DOHH2 (cell line): ENCODE measurements at regions not wholly inside any gene's neighbourhood (a gene's known extent, or its start where the extent isn't known, plus 50 kb on each side); places are given as distances from the start of the nearest gene placed in this dataset.

ENCODE experiments used
- H3F3A ChIP-seq: fragments of 200-600 bp; sonication (generic), shearing (Covaris generic); 2 replicates; pipeline ENCODE4 v1.6.0; 2016; ENCODE audit warnings: antibody characterized with exemption, mild to moderate bottlenecking; ENCODE audit not compliant: control insufficient read depth, insufficient read depth
- H3K27ac ChIP-seq: fragments of 200-600 bp; sonication (generic); 2 replicates; pipeline ENCODE4 v1.5.1; 2014; ENCODE audit warnings: low read depth, mild to moderate bottlenecking, low read length, moderate library complexity
- H3K27me3 ChIP-seq: fragments of 200-600 bp; sonication (generic); 2 replicates; pipeline ENCODE4 v1.6.1; 2014; ENCODE audit warnings: mild to moderate bottlenecking, low read length, mixed read lengths; ENCODE audit not compliant: control insufficient read depth
- H3K36me3 ChIP-seq: fragments of 200-600 bp; sonication (generic); 2 replicates; pipeline ENCODE4 v1.6.1; 2014; ENCODE audit warnings: mild to moderate bottlenecking, low read length, moderate library complexity, mixed read lengths; ENCODE audit not compliant: control insufficient read depth
- H3K4me1 ChIP-seq: fragments of 200-600 bp; sonication (generic); 2 replicates; pipeline ENCODE4 v1.6.1; 2014; ENCODE audit warnings: mild to moderate bottlenecking, low read length, mixed read lengths; ENCODE audit not compliant: control insufficient read depth
- H3K4me2 ChIP-seq: fragments of 200-600 bp; sonication (generic); 2 replicates; pipeline ENCODE4 v1.6.0; 2014; ENCODE audit warnings: mild to moderate bottlenecking, low read length, moderate library complexity
- H3K4me3 ChIP-seq: fragments of 200-600 bp; sonication (generic); 2 replicates; pipeline ENCODE4 v1.5.1; 2014; ENCODE audit warnings: mild to moderate bottlenecking, low read length, mixed read lengths
- H3K79me2 ChIP-seq: fragments of 200-600 bp; sonication (generic); 2 replicates; pipeline ENCODE4 v1.6.1; 2014; ENCODE audit warnings: mild to moderate bottlenecking, low read length, mixed read lengths; ENCODE audit not compliant: control insufficient read depth
- H3K9me2 ChIP-seq: fragments of 200-600 bp; sonication (generic); replicated peaks from 2 replicates; pipeline ENCODE4 v1.6.1; 2014; ENCODE audit warnings: mild to moderate bottlenecking, low read length, mixed read lengths; ENCODE audit not compliant: control insufficient read depth
- H3K9me3 ChIP-seq: fragments of 200-600 bp; sonication (generic); 2 replicates; pipeline ENCODE4 v1.6.1; 2014; ENCODE audit warnings: antibody characterized with exemption, low read length, mixed read lengths; ENCODE audit not compliant: control insufficient read depth, insufficient read depth
- H4K20me1 ChIP-seq: fragments of 200-600 bp; sonication (generic); 2 replicates; pipeline ENCODE4 v1.6.0; 2014; ENCODE audit warnings: low read depth, mild to moderate bottlenecking, antibody characterized with exemption, low read length, moderate library complexity; ENCODE audit not compliant: control insufficient read depth, insufficient read depth
- EZH2phosphoT487 ChIP-seq: fragments of 200-600 bp; sonication (generic); IDR thresholded peaks from 2 replicates; pipeline ENCODE4 v1.6.1; 2017; ENCODE audit warnings: borderline replicate concordance, mild to moderate bottlenecking, antibody characterized with exemption, low read length, moderate library complexity, mixed read lengths
- TF ChIP-seq, protein P1 (sequence below): fragments of 200-600 bp; sonication (generic); IDR thresholded peaks from one replicate; pipeline ENCODE4 v1.5.1; 2014; ENCODE audit warnings: antibody characterized with exemption, mild to moderate bottlenecking, low read depth, low read length; ENCODE audit not compliant: poor library complexity, severe bottlenecking

DNA sequence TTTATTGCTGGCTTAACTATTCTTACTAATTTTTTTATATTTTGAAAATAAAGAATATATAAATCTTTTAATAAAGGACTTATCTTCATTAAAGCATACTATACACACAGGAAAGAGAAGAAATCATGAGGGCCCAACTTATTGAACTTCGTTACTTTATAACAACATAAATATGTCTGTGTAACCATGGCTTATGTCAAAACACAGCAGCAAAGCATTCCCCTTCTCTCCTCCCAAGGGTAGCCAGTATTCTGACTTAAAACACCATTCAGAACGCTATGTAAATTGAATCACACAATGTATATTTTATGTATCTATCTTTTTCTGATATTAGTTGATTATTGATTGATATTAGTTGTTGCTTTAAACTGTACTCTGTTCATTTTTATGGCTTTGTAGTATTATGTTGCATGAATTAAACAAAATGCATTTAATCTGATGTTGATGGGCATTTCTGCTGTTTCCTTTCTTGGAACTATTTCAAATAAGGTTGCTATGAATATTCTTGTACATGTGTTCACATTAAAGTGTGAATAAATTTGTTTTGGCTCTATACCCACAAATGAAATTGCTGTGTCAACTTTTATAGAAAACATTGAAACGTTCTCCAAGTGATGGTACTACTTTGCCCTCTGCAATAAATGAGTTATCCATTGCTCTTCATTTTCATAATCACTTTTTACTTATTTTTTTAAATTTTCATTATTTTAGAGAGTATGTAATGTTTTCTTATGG lies 188.7 kb downstream of the RND3 start:
- TF ChIP-seq, protein P1, sequence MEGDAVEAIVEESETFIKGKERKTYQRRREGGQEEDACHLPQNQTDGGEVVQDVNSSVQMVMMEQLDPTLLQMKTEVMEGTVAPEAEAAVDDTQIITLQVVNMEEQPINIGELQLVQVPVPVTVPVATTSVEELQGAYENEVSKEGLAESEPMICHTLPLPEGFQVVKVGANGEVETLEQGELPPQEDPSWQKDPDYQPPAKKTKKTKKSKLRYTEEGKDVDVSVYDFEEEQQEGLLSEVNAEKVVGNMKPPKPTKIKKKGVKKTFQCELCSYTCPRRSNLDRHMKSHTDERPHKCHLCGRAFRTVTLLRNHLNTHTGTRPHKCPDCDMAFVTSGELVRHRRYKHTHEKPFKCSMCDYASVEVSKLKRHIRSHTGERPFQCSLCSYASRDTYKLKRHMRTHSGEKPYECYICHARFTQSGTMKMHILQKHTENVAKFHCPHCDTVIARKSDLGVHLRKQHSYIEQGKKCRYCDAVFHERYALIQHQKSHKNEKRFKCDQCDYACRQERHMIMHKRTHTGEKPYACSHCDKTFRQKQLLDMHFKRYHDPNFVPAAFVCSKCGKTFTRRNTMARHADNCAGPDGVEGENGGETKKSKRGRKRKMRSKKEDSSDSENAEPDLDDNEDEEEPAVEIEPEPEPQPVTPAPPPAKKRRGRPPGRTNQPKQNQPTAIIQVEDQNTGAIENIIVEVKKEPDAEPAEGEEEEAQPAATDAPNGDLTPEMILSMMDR = no peak
- no peak for TF ChIP-seq EZH2phosphoT487
- no peaks in the 10 kb centered on the region for H3K4me1 ChIP-seq
- H3K4me3 ChIP-seq = no peak overlapping the region
- no peaks in the 10 kb centered on the region for H3K27me3 ChIP-seq
- H3F3A ChIP-seq = no peaks in the 10 kb centered on the region
- no peaks in the 10 kb centered on the region for H3K79me2 ChIP-seq
- H3K9me2 ChIP-seq = no peaks in the 10 kb centered on the region
- H4K20me1 ChIP-seq = no peaks in the 10 kb centered on the region
- H3K36me3 ChIP-seq = no peaks in the 10 kb centered on the region
- H3K9me3 ChIP-seq = no peaks in the 10 kb centered on the region
- no peak overlapping the region for H3K4me2 ChIP-seq
- no peak overlapping the region for H3K27ac ChIP-seq

DNA sequence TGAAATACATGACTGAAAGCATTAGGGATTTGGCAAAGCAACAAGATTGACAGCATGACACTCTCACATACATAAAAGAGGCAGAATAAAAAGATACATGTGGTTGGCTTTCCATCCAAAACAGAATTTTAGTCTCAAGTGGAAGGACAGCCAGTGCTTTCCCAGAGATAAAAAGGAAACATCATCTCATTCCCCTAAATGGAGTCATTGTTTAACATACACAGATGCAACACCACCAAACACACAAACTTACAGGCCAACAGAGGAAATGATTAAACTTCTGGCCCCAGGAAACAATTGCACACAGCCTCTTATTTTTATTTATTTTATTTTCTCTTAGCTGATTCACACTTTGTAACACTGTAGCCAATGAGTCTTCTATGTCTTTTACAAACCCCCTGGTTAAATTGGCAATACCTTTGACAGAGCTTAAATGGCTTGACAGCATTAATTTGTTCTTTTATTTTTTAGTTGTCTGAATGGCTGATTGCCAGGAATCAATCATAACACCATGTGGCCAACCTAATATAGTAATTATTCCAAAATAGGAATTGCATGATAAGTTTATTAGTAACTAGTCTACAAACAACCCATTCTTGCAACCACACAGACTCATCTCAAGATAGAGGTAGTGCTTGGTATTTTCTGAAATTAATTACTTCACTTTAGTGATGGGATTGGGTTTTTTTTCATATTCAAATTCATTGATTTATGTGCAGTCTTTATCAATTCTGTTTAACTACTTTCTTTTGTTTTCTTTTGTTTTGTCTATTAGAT lies 190.5 kb downstream of the RND3 start:
- H4K20me1 ChIP-seq = no peaks in the 10 kb centered on the region
- H3K36me3 ChIP-seq = no peaks in the 10 kb centered on the region
- no peak overlapping the region for H3K4me2 ChIP-seq
- H3K79me2 ChIP-seq = no peaks in the 10 kb centered on the region
- no peak overlapping the region for H3K4me3 ChIP-seq
- H3F3A ChIP-seq = no peaks in the 10 kb centered on the region
- no peaks in the 10 kb centered on the region for H3K4me1 ChIP-seq
- TF ChIP-seq, protein P1 = no peak
- no peak for TF ChIP-seq EZH2phosphoT487
- H3K9me2 ChIP-seq = no peaks in the 10 kb centered on the region
- no peaks in the 10 kb centered on the region for H3K9me3 ChIP-seq
- H3K27ac ChIP-seq = no peak overlapping the region
- no peaks in the 10 kb centered on the region for H3K27me3 ChIP-seq

DNA sequence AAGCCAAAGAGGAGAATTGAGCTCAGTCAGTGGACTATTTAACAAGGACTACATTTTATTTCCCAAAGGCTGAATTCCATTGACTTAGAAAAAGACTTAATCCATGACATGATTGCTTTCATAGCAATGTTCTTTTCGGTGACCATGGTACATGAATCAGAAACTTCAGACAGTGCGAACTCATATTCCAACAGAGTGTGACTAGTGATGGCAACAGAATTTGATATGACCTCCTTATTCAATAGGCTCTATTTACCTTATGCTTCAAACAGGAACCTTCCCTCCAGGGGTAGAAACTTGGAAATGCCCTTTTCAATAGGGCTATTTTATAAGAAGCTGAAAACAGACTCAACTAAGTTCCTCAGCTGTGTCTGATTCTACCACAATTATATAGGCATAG lies 191.9 kb downstream of the RND3 start:
- Histone ChIP-seq H3K79me2 (no peaks in the 10 kb centered on the region), H3K9me2 (no peaks in the 10 kb centered on the region), H3K27ac (no peak overlapping the region), H3F3A (no peaks in the 10 kb centered on the region), H3K9me3 (no peaks in the 10 kb centered on the region), H3K27me3 (no peaks in the 10 kb centered on the region), H3K4me1 (no peaks in the 10 kb centered on the region), H3K36me3 (no peaks in the 10 kb centered on the region), H4K20me1 (no peaks in the 10 kb centered on the region), H3K4me2 (no peak overlapping the region), H3K4me3 (no peak overlapping the region)
- TF ChIP-seq EZH2phosphoT487 = no peak

DNA sequence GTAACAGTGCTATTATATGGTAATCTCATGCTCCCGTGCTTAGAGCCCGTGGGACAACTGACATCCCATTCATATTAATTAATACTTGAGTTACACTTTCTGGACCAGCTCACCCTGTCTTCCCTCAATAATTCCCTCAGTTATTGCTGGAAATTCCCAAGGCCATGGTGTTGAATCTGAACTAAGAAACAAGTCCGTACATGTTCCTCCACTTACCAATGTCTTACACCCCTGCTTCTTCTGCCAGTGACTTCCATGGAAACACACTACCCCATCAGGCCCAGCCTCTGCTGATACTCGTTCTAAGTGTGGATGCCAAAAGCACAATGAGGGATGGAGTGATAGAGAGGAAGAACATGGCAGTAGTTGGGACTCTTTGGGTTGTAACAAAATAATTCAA lies 193.7 kb downstream of the RND3 start:
- no peak overlapping the region for H3K4me3 ChIP-seq
- no peaks in the 10 kb centered on the region for H3K9me2 ChIP-seq
- H3K4me1 ChIP-seq = no peaks in the 10 kb centered on the region
- H3K9me3 ChIP-seq = no peaks in the 10 kb centered on the region
- H4K20me1 ChIP-seq = no peaks in the 10 kb centered on the region
- TF ChIP-seq, protein P1 = no peak
- no peak for TF ChIP-seq EZH2phosphoT487
- H3K36me3 ChIP-seq = no peaks in the 10 kb centered on the region
- H3K79me2 ChIP-seq = no peaks in the 10 kb centered on the region
- H3K4me2 ChIP-seq = no peak overlapping the region
- no peak overlapping the region for H3K27ac ChIP-seq
- H3F3A ChIP-seq = no peaks in the 10 kb centered on the region
- no peaks in the 10 kb centered on the region for H3K27me3 ChIP-seq
